IPS DF 19.7 (cell line): ENCODE measurements at regions not wholly inside any gene's neighbourhood (a gene's known extent, or its start where the extent isn't known, plus 50 kb on each side); places are given as distances from the start of the nearest gene placed in this dataset.

Experiments
- DNase-seq: peaks from one replicate; pipeline ENCODE4 v3.0.0-alpha.2; 2013; ENCODE audit warnings: low read depth, low spot score

GRCh38 chr5:126188804-126189203 lies 234.4 kb upstream of the GRAMD2B start:
- DNase-seq, result no peak

- no peak for DNase-seq
These were observed 234.0 kb upstream of the GRAMD2B start for GRCh38 chr5:126189231-126189630.

GRCh38 chr5:126189862-126190261 lies 233.3 kb upstream of the GRAMD2B start:
- peak; percentile 40 for DNase-seq

- no peak for DNase-seq
These were observed 231.0 kb upstream of the GRAMD2B start for GRCh38 chr5:126192226-126192625.

GRCh38 chr5:126195410-126196100 lies 227.7 kb upstream of the GRAMD2B start:
- DNase-seq, result no peak

GRCh38 chr5:126198531-126198930 lies 224.7 kb upstream of the GRAMD2B start:
- DNase-seq, result no peak

GRCh38 chr5:126199467-126199866 lies 223.7 kb upstream of the GRAMD2B start:
- no peak for DNase-seq

- DNase-seq, result no peak
These were observed 214.5 kb upstream of the GRAMD2B start for GRCh38 chr5:126208691-126209090.

- DNase-seq, result no peak
These were observed 212.3 kb upstream of the GRAMD2B start for GRCh38 chr5:126210955-126211354.

- DNase-seq, result no peak
These were observed 203.6 kb upstream of the GRAMD2B start for GRCh38 chr5:126219616-126220015.

GRCh38 chr5:126220725-126221124 lies 202.5 kb upstream of the GRAMD2B start:
- DNase-seq, result no peak

GRCh38 chr5:126228934-126229333 lies 194.3 kb upstream of the GRAMD2B start:
- no peak for DNase-seq

- no peak for DNase-seq
These were observed 190.0 kb upstream of the GRAMD2B start for GRCh38 chr5:126233256-126233655.

GRCh38 chr5:126234563-126235195 lies 188.5 kb upstream of the GRAMD2B start:
- DNase-seq, result peak; percentile 45

- DNase-seq, result no peak
These were observed 187.6 kb upstream of the GRAMD2B start for GRCh38 chr5:126235628-126236027.

- DNase-seq, result no peak
These were observed 186.2 kb upstream of the GRAMD2B start for GRCh38 chr5:126236994-126237393.

- DNase-seq, result no peak
These were observed 174.6 kb upstream of the GRAMD2B start for GRCh38 chr5:126248611-126249010.

- DNase-seq, result no peak
These were observed 172.2 kb upstream of the GRAMD2B start for GRCh38 chr5:126251024-126251423.

GRCh38 chr5:126253406-126253805 lies 169.8 kb upstream of the GRAMD2B start:
- no peak for DNase-seq

- DNase-seq, result no peak
These were observed 159.5 kb upstream of the GRAMD2B start for GRCh38 chr5:126263591-126264184.

GRCh38 chr5:126265917-126266316 lies 157.3 kb upstream of the GRAMD2B start:
- DNase-seq, result no peak

GRCh38 chr5:126267438-126267837 lies 155.8 kb upstream of the GRAMD2B start:
- DNase-seq, result no peak

GRCh38 chr5:126268697-126269315 lies 154.4 kb upstream of the GRAMD2B start:
- DNase-seq, result no peak
